Osteoblast (primary cell): ENCODE measurements at regions not wholly inside any gene's neighbourhood (a gene's known extent, or its start where the extent isn't known, plus 50 kb on each side); places are given as distances from the start of the nearest gene placed in this dataset.

Experiments used
- DNase-seq: peaks from one replicate; pipeline ENCODE4 v3.0.0; 2011; ENCODE audit warnings: low spot score, mixed read lengths; ENCODE audit not compliant: insufficient read length; ENCODE audit errors: missing footprints
- H2AFZ ChIP-seq: 2 replicates; pipeline ENCODE4 v1.6.0; 2011; ENCODE audit warnings: mild to moderate bottlenecking, low read length
- H3K27ac ChIP-seq: 2 replicates; pipeline ENCODE4 v1.5.1; 2011; ENCODE audit warnings: mild to moderate bottlenecking, low read depth, low read length, moderate library complexity
- H3K27me3 ChIP-seq: 2 replicates; pipeline ENCODE4 v1.6.0; 2012; ENCODE audit warnings: mild to moderate bottlenecking, control low read depth, inconsistent platforms, low read length, moderate library complexity; ENCODE audit not compliant: insufficient read depth
- H3K36me3 ChIP-seq: 2 replicates; pipeline ENCODE4 v1.5.1; 2011; ENCODE audit warnings: mild to moderate bottlenecking, low read length, control low read depth, moderate library complexity; ENCODE audit not compliant: insufficient read depth
- H3K4me1 ChIP-seq: 2 replicates; pipeline ENCODE4 v1.5.1; 2011; ENCODE audit warnings: mild to moderate bottlenecking, low read length, control low read depth, moderate library complexity; ENCODE audit not compliant: insufficient read depth
- H3K4me2 ChIP-seq: 2 replicates; pipeline ENCODE4 v1.6.0; 2011; ENCODE audit warnings: mild to moderate bottlenecking, low read length; ENCODE audit not compliant: insufficient read depth
- H3K4me3 ChIP-seq: fragments of 200-600 bp; sonication (generic); 3 replicates; pipeline ENCODE4 v1.5.1; 2012; ENCODE audit warnings: mild to moderate bottlenecking, low read length, inconsistent platforms; ENCODE audit not compliant: insufficient read depth
- H3K79me2 ChIP-seq: 2 replicates; pipeline ENCODE4 v1.6.0; 2012; ENCODE audit warnings: mild to moderate bottlenecking, low read length, control low read depth, inconsistent platforms; ENCODE audit not compliant: insufficient read depth
- H3K9me3 ChIP-seq: 2 replicates; pipeline ENCODE4 v1.5.1; 2011; ENCODE audit warnings: low read depth, low read length, control low read depth
- H4K20me1 ChIP-seq: 2 replicates; pipeline ENCODE4 v1.6.0; 2012; ENCODE audit warnings: mild to moderate bottlenecking, low read length, control low read depth; ENCODE audit not compliant: insufficient read depth
- CTCF ChIP-seq: IDR thresholded peaks from 2 replicates; pipeline ENCODE4 v1.5.1; 2011; ENCODE audit warnings: mild to moderate bottlenecking, low read depth, low read length, moderate library complexity; ENCODE audit errors: extremely low read depth

GRCh38 chr10:124166431-124167125, 73.2 kb upstream of the CHST15 start:
- no peak overlapping the region for H2AFZ ChIP-seq
- H4K20me1 ChIP-seq: no peaks in the 10 kb centered on the region
- H3K27me3 ChIP-seq: peaks cover 5% of the 10 kb centered on the region
- no peaks in the 10 kb centered on the region for H3K4me1 ChIP-seq
- no peaks in the 10 kb centered on the region for H3K79me2 ChIP-seq
- DNase-seq: no peak
- TF ChIP-seq CTCF: no peak
- no peak overlapping the region for H3K4me2 ChIP-seq
- no peaks in the 10 kb centered on the region for H3K9me3 ChIP-seq
- H3K27ac ChIP-seq: no peak overlapping the region
- no peak overlapping the region for H3K4me3 ChIP-seq
- no peaks in the 10 kb centered on the region for H3K36me3 ChIP-seq

- Histone ChIP-seq H3K4me1 (peaks cover 2% of the 10 kb centered on the region), H3K36me3 (no peaks in the 10 kb centered on the region), H3K9me3 (no peaks in the 10 kb centered on the region), H2AFZ (no peak overlapping the region), H3K4me2 (no peak overlapping the region), H4K20me1 (no peaks in the 10 kb centered on the region), H3K27ac (no peak overlapping the region), H3K79me2 (no peaks in the 10 kb centered on the region), H3K27me3 (no peaks in the 10 kb centered on the region), H3K4me3 (no peak overlapping the region)
- TF ChIP-seq CTCF: no peak
- no peak for DNase-seq
Measured at GRCh38 chr10:124165827-124166226, 72.4 kb upstream of the CHST15 start.

- Histone ChIP-seq H3K36me3 (no peaks in the 10 kb centered on the region), H3K4me1 (peaks cover 7% of the 10 kb centered on the region), H4K20me1 (no peaks in the 10 kb centered on the region), H3K9me3 (no peaks in the 10 kb centered on the region), H3K4me2 (no peak overlapping the region), H2AFZ (no peak overlapping the region), H3K4me3 (no peak overlapping the region), H3K27ac (no peak overlapping the region), H3K27me3 (no peaks in the 10 kb centered on the region), H3K79me2 (no peaks in the 10 kb centered on the region)
- no peak for TF ChIP-seq CTCF
- no peak for DNase-seq
Measured at GRCh38 chr10:124165311-124165710, 71.9 kb upstream of the CHST15 start.

- H3K4me1 ChIP-seq: peaks cover 7% of the 10 kb centered on the region
- DNase-seq: no peak
- no peak for TF ChIP-seq CTCF
- H3K27ac ChIP-seq: no peak overlapping the region
- no peak overlapping the region for H3K4me2 ChIP-seq
- H3K36me3 ChIP-seq: no peaks in the 10 kb centered on the region
- no peaks in the 10 kb centered on the region for H3K9me3 ChIP-seq
- H4K20me1 ChIP-seq: no peaks in the 10 kb centered on the region
- H2AFZ ChIP-seq: no peak overlapping the region
- no peaks in the 10 kb centered on the region for H3K27me3 ChIP-seq
- no peaks in the 10 kb centered on the region for H3K79me2 ChIP-seq
- H3K4me3 ChIP-seq: no peak overlapping the region
Measured at GRCh38 chr10:124164264-124164663, 70.9 kb upstream of the CHST15 start.
